Suprapubic skin (tissue), 4 donors: ENCODE measurements at regions not wholly inside any gene's neighbourhood (a gene's known extent, or its start where the extent isn't known, plus 50 kb on each side); places are given as distances from the start of the nearest gene placed in this dataset.

ENCODE experiments used
- CTCF ChIP-seq, 2 donors: fragments of 200-600 bp in 1 of 2; fragments of 450-650 bp in 1 of 2; sonication (generic) in 1 of 2; IDR thresholded peaks; one replicate each; pipeline ENCODE4 v1.5.1; 2016 to 2019; ENCODE audit warnings: antibody characterized with exemption in 2 of 2, mild to moderate bottlenecking in 1 of 2, moderate library complexity in 1 of 2
- EP300 ChIP-seq: sonication (generic); formaldehyde crosslinking; IDR thresholded peaks from one replicate; pipeline ENCODE4 v1.6.1; 2017; ENCODE audit warnings: antibody characterized with exemption
- POLR2A ChIP-seq, 2 donors: fragments of 450-650 bp; IDR thresholded peaks; one replicate each; pipeline ENCODE4 v1.6.1; 2017; ENCODE audit warnings: antibody characterized with exemption in 2 of 2, mild to moderate bottlenecking in 2 of 2, moderate library complexity in 2 of 2
- POLR2AphosphoS5 ChIP-seq, 3 donors: sonication (generic); formaldehyde crosslinking; IDR thresholded peaks; one replicate each; pipeline ENCODE4 v1.6.1; 2017; ENCODE audit warnings: antibody characterized with exemption in 3 of 3

GRCh38 chr13:111516712-111517640 lies 196.5 kb downstream of the TEX29 start:
- TF ChIP-seq CTCF (IDR thresholded peaks at IDR 0.05) (no peak), POLR2A (IDR thresholded peaks at IDR 0.05) (no peak), POLR2AphosphoS5 (IDR thresholded peaks at IDR 0.05) (no peak), EP300 (no peak)
